HG03469 (cell line): ENCODE measurements at regions not wholly inside any gene's neighbourhood (a gene's known extent, or its start where the extent isn't known, plus 50 kb on each side); places are given as distances from the start of the nearest gene placed in this dataset.
A peak's percentile ranks its signal among the peaks of the same experiment; 100 is the strongest.
"Not testable (repeated sequence)": the region's sequence is repeated elsewhere in the genome, so short reads cannot be mapped to it uniquely, and the experiment has no call there.

ENCODE experiments used
- ATAC-seq: cut with Tn5 transposase; IDR thresholded peaks from one replicate; pipeline ENCODE4 v1.9.1; 2021; ENCODE audit warnings: mild to moderate bottlenecking, moderate library complexity, moderate number of reproducible peaks; ENCODE audit not compliant: unreplicated experiment

DNA sequence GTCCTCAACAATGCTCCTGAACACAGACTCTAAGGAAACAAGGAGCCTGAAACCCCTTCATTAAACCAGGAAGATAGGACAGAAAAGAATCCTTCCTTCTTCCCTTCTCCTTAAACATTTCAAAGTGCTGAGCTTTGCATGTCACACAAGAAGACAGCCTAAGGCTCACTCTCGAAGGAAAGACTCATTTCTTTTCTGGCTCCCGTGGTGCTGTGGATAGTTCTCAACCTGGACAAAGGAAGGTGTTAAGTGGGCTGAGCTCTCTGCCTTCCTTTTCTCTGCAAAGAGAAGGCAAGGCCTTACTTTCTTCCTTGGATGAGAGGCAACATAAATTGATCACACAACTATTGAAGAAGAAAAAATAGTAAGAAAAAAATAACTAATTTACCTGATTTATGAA is 452.4 kb upstream of the DDI1 start:
- ATAC-seq, result no peak

DNA sequence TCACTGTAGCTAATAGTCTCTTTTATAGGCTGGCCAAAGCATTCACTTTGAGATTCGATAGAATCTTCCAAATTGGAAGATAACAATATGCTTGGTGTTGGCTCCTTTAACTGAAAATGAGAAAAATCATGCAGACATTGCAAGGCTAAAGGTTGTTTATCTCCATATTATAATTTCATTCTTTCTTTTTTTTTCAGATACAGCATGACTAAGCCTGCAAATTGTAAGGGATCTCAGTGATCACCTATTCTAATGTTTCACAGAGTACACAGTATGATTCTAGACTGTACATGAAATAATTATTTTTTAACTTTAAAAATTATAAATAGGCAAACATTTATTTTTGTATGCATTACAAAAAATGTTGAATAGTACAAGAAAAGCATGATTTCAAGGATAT is 451.7 kb upstream of the DDI1 start:
- no peak for ATAC-seq

DNA sequence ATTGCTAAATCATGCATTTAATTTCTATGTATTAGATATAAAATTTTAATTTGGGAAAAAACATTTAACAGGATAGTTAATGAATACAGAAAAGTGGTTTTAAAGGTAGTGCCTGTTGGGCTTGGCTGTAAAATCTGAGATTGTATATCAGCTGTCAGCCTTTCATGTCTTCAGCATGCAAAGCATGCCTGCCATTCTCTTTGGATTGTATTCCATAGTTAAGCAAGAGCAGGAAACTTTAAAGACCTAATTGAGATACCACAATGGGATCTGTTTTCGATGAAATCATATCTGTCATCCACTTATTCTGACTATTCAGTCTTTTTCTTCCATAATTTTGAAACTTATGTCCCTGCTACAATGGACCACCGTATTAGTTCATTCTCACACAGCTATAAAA is 451.0 kb upstream of the DDI1 start:
- no peak for ATAC-seq

DNA sequence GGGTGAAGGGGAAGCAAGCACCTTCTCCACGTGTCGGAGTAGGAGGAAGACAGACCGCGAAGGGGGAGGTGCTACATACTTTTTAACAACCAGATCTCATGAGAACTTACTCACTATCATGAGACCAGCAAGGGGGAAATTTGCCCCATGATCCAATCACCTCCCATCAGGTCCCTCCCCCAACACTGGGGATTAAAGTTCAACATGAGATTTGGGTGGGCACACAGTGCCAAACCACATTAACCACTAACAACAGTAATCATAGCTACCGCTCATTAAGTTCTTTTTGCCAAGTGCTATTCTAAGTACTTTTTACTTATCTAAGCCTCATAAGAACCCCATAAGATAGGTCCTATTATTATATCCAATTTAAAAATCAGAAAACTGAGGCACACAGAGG is 450.5 kb upstream of the DDI1 start:
- ATAC-seq, result no peak

GRCh38 chr11:103586756-103587155 is 449.7 kb upstream of the DDI1 start:
- no peak for ATAC-seq

DNA sequence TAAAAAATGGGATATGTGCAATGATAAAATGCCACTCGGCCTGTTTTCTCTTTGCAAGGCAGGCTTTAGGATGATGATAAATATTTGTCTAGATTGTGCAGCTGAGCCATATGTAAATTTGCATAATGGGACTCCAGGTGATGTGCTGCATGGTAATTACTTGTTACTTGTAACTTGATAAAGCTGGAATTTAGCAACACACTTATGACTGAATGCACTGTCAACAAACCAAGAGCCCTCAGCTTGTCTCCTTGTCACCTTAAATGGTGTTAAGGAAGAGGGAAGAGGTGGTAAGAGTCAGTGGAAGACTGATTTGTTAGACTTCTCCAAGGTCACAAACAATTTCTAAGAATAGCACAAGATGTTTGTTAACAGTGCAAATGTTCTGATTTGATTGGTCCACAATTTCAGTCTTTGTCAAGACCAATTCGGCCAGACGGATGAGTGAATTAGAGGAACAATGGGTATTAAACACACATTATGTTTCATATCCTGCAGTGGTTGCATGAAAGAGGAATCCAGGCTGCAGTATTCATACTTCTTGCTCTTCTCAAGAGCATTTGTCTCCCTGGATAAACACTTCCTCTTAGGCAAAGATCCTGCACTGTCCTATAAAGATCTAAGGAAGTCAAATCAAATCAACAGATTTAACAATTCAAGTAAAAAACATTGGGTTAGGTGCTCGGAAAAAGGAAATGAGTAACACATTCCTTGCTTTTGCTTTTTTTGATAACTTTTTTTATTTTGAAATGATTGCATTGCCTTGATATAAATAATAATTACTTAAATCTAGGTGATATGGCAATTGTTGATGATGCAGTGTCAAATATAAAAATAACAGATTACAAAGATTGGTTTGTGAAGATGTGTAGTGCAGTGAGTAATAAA is 448.3 kb upstream of the DDI1 start:
- ATAC-seq, result no peak

GRCh38 chr11:103591554-103591953 is 444.9 kb upstream of the DDI1 start:
- ATAC-seq, result no peak

DNA sequence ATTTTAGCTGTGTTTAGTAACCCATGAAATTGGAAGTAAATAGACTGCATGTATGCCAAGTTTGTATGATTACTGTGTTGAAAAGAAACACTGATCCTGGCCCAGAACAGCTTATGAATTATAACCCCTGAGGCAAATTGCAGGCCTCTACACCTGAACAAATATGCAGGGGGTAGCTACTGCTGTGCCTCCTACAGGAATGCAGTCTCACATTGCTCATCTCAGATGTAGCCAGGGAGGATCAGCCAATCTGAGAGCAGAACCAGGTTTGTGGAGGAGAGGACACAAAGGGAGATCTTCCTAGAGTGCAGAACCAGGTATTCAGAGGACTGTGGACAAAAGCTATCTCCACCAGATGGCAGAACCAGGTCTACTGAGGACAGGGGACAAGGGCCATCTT is 442.2 kb upstream of the DDI1 start:
- ATAC-seq, result no peak

DNA sequence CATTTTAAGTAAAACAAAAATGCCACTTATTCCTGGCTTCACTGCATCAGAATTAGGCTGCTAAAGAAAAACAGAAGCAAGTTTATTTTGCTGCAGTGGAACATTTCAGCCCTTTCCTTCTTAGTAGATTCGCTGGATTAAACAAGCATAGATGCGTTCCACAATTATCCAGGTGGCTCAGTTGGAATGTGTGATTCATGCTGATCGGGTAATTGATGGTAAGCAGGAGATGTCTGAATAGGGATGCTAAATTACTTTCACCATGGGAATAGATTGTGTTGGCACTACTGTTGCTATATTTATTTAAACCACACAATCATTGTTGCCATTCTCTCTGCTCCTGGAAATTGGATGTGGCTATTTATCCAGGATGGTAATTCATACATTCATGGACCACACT is 440.1 kb upstream of the DDI1 start:
- ATAC-seq, result no peak

- peak; percentile 96 for ATAC-seq
These were observed 435.1 kb upstream of the DDI1 start for GRCh38 chr11:103601225-103601846.

DNA sequence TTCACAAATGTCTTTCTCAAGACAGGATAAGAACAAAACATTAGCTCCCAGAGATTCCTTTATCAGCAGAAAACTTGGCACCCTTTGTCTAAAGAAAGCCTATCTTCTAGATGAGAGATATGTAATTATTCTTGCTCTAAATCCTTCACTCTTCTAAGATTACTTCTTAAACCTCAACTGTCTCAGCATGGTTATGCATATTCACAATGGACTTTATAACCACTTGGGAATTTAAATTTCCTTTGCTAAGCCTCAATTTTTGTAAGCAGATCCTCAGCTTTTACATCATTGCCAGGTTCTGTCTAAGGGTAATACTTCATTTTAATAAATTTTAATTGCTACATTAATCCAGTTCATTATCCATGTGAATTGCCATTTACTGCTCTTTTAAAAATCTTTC is 433.6 kb upstream of the DDI1 start:
- ATAC-seq, result no peak

DNA sequence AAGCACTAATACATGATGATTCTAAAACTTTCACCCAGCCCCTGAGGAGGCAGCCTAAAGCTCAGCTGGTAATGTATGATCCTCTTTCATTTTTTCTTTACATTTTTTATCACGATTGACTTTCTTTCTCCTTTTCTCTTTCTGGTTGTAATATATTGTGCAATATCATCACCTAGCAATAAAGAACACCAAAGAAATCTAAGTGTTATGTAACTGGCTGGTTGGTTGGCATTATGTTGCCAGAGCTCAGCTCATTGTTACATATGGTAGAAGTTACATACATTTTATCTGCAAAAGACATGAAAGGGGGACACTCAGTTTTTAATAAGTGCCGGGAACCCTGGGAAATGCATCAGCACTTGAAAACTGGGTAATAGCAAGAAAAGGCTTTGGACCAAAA is 432.1 kb upstream of the DDI1 start:
- ATAC-seq, result no peak

DNA sequence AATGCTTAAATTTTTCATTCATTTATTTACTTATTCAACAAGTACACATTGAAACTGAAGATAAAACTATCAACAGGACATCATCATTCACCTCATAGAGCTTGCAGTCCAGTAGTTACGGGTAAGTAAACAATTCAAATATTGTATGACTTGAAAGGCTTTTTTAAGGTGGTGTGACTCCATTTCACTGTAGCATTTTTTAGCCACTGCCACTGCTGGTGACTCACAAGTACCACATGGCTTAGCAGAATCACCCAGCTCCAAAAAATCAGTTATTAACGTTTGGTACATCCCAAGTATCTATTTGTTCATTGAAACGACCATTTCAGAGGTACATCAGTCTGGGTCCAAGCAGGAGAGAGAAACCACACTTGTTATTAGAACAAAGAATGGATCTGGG is 427.9 kb upstream of the DDI1 start:
- no peak for ATAC-seq

DNA sequence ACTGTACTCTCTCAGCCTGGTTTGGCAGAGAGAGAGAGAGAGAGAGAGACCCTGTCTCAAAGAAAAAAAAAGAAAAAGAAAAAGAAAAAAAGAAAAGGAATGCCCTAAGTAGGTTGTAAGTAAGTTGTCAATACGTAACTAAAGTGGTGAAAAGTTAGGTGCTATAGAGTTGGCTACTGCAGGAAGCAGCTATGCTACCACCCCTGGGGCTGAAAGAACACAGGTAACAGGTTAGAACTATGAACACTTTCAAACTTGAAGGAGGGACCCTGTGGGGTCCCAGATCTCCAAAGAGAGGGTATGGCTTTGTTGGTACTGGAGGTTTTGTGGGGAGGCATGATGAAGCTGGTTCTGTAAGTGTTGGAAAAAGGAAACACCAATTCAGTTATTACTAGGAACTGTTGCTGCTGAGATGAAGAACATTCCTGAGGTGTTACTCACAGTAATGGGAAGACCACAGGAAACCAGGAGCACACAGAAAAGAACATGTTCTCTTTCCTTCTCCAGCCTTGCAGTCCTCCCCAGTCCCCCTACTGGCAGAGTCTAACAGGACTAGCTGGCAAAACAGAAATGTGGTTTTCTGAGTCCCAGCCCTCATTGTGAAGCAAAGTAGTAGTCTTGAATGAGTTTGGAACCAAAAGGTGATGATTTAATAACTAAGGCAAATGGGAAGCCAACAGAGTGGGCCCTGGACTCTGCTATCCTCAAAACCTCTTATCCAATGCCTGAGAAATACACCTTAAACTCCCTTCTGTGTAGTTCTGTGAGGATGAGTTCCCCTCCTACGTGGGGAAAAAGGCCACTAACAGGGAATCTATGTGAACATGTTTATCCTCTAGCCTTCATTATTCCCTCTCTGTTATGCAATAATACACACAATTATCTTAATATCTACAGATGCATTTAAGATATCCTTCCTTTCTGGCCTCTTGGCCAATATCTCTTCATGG is 427.0 kb upstream of the DDI1 start:
- no peak for ATAC-seq

GRCh38 chr11:103610435-103610834 is 426.0 kb upstream of the DDI1 start:
- ATAC-seq, result no peak

- not testable (repeated sequence) for ATAC-seq
These were observed 424.7 kb upstream of the DDI1 start for GRCh38 chr11:103611526-103612260.

GRCh38 chr11:103612451-103612850 is 424.0 kb upstream of the DDI1 start:
- not testable (repeated sequence) for ATAC-seq

DNA sequence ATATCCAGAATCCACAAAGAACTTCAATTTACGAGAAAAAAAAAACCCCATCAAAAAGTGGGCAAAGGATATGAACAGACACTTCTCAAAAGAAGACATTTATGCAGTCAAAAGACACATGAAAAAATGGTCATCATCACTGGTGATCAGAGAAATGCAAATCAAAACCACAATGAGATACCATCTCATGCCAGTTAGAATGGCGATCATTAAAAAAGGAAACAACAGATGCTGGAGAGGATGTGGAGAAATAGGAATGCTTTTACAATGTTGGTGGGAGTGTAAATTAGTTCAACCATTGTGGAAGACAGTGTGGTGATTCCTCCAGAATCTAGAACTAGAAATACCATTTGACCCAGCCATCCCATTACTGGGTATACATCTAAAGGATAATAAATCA is 419.9 kb upstream of the DDI1 start:
- not testable (repeated sequence) for ATAC-seq

GRCh38 chr11:103618528-103618927 is 417.9 kb upstream of the DDI1 start:
- ATAC-seq, result no peak

DNA sequence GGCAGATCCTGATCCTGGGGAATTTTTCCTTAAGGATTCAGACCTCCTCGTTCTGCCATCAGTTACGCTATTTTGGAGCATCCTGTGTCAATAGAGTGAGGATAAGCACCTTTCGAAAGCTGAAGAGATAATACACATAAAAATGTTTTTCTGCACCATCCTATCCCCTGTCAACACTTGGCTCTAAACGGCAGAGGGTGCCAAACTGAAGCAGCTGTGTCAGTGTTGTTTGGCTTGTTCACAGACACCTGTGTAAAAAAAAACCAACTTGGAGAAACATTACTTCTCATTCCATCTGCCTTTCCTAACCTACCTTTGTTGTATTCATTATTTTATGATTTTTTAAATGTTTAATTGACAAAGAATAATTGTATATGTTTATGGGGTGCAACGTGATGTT is 417.0 kb upstream of the DDI1 start:
- peak; percentile 41 for ATAC-seq

DNA sequence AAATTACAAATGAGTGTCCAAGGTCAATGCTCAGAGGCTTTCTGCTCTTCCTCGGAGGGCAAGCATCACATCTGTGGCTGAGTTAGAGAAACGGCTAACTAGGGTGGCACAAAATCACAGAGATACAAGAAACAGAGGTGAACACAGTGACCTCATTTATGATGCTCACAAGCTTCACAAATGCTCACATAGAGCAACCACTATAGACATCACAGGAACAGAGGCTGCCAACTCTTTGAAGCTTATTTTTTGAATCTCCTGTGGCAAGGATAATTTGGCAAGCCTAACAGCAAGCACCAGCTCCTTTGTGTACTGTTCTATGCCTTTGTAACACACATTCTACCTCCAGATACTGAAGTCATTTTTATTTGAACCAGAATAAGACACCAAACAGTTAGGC is 416.5 kb upstream of the DDI1 start:
- no peak for ATAC-seq
